ENCODE measurements at regions not wholly inside any gene's neighbourhood (a gene's known extent, or its start where the extent isn't known, plus 50 kb on each side); places are given as distances from the start of the nearest gene placed in this dataset.
A peak's percentile ranks its signal among the peaks of the same experiment; 100 is the strongest.
"Not testable (repeated sequence)": the region's sequence is repeated elsewhere in the genome, so short reads cannot be mapped to it uniquely, and the experiment has no call there.

DNA sequence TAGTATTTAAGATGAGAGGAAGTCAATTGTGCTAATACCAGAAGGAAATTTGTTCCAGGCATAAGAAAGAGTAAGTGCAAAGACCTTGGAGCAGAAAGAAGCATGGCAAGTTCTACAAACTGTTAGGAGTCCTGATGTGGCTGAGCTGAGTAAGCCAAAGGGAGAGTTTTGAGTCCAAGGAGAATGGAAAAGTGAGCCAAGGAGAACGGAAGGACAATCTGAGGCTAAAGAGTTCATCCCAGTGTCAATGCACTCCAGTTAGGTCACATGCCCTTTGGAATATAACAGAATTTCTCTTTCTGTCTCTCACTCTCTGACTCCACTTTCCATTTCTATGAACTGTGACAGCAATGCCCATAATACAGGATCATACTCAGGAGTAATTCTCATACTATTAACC lies 224.7 kb downstream of the CAAP1 start:
- Histone ChIP-seq H3K4me1 (ENCODE audit: insufficient read depth) (no peaks in the 10 kb centered on the region), H3K9me3 (no peaks in the 10 kb centered on the region), H3K4me3 (no peak overlapping the region), H3K27me3 (no peaks in the 10 kb centered on the region), H3K36me3 (no peaks in the 10 kb centered on the region), H3K27ac (no peak overlapping the region)
- no peak for DNase-seq
- intact Hi-C loops (cut with DNase I) = no loop called here
- 46 to 65% (median 52%) methylated on average over 1 of the region's 1 CpG for WGBS, 3 donors
- TF ChIP-seq, protein P1, sequence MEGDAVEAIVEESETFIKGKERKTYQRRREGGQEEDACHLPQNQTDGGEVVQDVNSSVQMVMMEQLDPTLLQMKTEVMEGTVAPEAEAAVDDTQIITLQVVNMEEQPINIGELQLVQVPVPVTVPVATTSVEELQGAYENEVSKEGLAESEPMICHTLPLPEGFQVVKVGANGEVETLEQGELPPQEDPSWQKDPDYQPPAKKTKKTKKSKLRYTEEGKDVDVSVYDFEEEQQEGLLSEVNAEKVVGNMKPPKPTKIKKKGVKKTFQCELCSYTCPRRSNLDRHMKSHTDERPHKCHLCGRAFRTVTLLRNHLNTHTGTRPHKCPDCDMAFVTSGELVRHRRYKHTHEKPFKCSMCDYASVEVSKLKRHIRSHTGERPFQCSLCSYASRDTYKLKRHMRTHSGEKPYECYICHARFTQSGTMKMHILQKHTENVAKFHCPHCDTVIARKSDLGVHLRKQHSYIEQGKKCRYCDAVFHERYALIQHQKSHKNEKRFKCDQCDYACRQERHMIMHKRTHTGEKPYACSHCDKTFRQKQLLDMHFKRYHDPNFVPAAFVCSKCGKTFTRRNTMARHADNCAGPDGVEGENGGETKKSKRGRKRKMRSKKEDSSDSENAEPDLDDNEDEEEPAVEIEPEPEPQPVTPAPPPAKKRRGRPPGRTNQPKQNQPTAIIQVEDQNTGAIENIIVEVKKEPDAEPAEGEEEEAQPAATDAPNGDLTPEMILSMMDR (IDR thresholded peaks at IDR 0.05) = no peak
- no peak for TF ChIP-seq POLR2A (IDR thresholded peaks at IDR 0.05)
- TF ChIP-seq EP300 (IDR thresholded peaks at IDR 0.05) = no peak

GRCh38 chr9:26665666-26666065 lies 226.9 kb downstream of the CAAP1 start:
- Histone ChIP-seq H3K9me3 (no peaks in the 10 kb centered on the region), H3K4me1 (ENCODE audit: insufficient read depth) (no peaks in the 10 kb centered on the region), H3K27ac (no peak overlapping the region), H3K27me3 (no peaks in the 10 kb centered on the region), H3K4me3 (no peak overlapping the region), H3K36me3 (no peaks in the 10 kb centered on the region)
- 68 to 78% (median 75%) methylated on average over 3 of the region's 3 CpGs for WGBS, 3 donors
- no peak for DNase-seq
- TF ChIP-seq, protein P1 (IDR thresholded peaks at IDR 0.05) = no peak
- no peak for TF ChIP-seq EP300 (IDR thresholded peaks at IDR 0.05)
- intact Hi-C loops (cut with DNase I) = no loop called here

- H3K4me3 ChIP-seq; H3K27ac ChIP-seq; H3K9me3 ChIP-seq; H3K36me3 ChIP-seq; H3K4me1 ChIP-seq (ENCODE audit: insufficient read depth); H3K27me3 ChIP-seq; intact Hi-C loops (cut with DNase I): not testable (repeated sequence)
- 92 to 96% (median 95%) methylated on average over 39 to 49 of the region's 49 CpGs for WGBS, 3 donors
- DNase-seq = peak in 1 of 5 donors; percentile 16
Measured at GRCh38 chr9:26664087-26664773, 228.4 kb downstream of the CAAP1 start.

DNA sequence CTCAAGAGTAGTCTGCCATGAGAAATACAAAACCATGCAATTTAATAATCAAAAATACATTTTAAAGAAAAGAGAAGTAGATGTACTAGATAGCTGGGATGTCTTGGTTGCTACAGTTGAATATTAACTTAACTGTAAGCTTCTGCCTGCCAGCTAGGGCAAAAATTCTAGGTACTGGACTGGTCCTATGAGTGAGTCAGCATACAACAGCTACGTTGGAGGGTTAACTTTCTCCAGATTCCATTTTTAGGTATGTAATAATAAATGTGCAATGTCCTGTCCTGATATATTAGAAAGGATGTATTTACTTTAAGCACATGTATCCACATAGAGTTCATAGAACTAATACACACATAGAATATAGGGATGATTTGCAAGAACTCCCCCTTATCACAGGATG lies 230.1 kb downstream of the CAAP1 start:
- Histone ChIP-seq H3K4me1 (ENCODE audit: insufficient read depth) (no peaks in the 10 kb centered on the region), H3K9me3 (no peaks in the 10 kb centered on the region), H3K27ac (no peak overlapping the region), H3K27me3 (no peaks in the 10 kb centered on the region), H3K4me3 (no peak overlapping the region), H3K36me3 (no peaks in the 10 kb centered on the region)
- no peak for DNase-seq
- intact Hi-C loops (cut with DNase I) = no loop called here
- 61 to 73% (median 69%) methylated on average over 1 of the region's 1 CpG for WGBS, 3 donors
- TF ChIP-seq POLR2A (IDR thresholded peaks at IDR 0.05) = no peak
- no peak for TF ChIP-seq EP300 (IDR thresholded peaks at IDR 0.05)
- TF ChIP-seq, protein P1 (IDR thresholded peaks at IDR 0.05) = no peak

DNA sequence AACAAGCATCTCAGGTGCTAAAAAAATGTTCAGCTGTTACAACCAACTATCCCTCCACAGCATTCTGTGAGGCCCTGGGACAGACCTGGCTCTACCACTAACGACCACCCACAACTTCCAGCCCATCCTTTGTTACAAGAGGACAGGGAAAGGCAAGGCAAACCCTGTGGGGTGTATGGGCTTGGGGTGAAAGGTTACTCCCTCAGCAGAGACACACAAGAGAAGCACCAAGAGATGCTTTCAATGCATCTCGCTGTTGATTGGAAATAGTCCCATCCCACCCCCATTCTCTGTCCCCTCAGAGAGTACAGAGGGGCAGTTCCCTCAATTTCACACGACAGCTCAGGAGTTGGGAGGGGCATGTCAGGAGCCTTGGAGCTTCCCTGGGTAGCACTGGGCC lies 234.1 kb downstream of the CAAP1 start:
- Histone ChIP-seq H3K4me3 (no peak overlapping the region), H3K27me3 (no peaks in the 10 kb centered on the region), H3K27ac (no peak overlapping the region), H3K4me1 (ENCODE audit: insufficient read depth) (no peaks in the 10 kb centered on the region), H3K9me3 (no peaks in the 10 kb centered on the region), H3K36me3 (no peaks in the 10 kb centered on the region)
- no peak for DNase-seq
- WGBS, 3 donors = 48 to 72% (median 49%) methylated on average over 3 of the region's 3 CpGs
- intact Hi-C loops (cut with DNase I) = no loop called here
- TF ChIP-seq, protein P1 (IDR thresholded peaks at IDR 0.05) = no peak
- TF ChIP-seq POLR2A (IDR thresholded peaks at IDR 0.05) (no peak), EP300 (IDR thresholded peaks at IDR 0.05) (no peak)
